ENCODE measurements at regions not wholly inside any gene's neighbourhood (a gene's known extent, or its start where the extent isn't known, plus 50 kb on each side); places are given as distances from the start of the nearest gene placed in this dataset.

GRCh38 chr9:69961843-69962242 is 81.8 kb upstream of the MAMDC2 start:
- H2BK5ac ChIP-seq (ENCODE audit: low read depth, low read length) = no peak overlapping the region
- POLR2A ChIA-PET (ENCODE audit: partially characterized antibody) = interaction anchor here (1.2 kb wide), 1 partner anchor 260 kb away, joined by 3 read pairs; no protein-coding TSS in a partner anchor
- no peak overlapping the region for H3K56ac ChIP-seq (replicated peaks; ENCODE audit: insufficient read length, low read depth, low read length)
- no peak overlapping the region for H3K27ac ChIP-seq (ENCODE audit: low read depth, low read length)
- FAIRE-seq = no peak
- no peak overlapping the region for H2AK5ac ChIP-seq (ENCODE audit: low read depth, low read length)
- no peaks in the 10 kb centered on the region for H3K27me3 ChIP-seq (replicated peaks in 1 of 4; ENCODE audit: control insufficient read depth in 3 of 4, extremely low read depth in 1 of 4, insufficient read depth in 3 of 4, low read length in 3 of 4)
- peak overlapping the region in 1 of 2 experiments; percentile 0; a peak in 1 of 4 replicates for H3K4me2 ChIP-seq (ENCODE audit: insufficient read depth in 1 of 2, low read depth in 2 of 2, low read length in 2 of 2)
- H3K9me3 ChIP-seq (ENCODE audit: insufficient read depth in 2 of 2, low read depth in 1 of 2, low read length in 1 of 2) = no peaks in the 10 kb centered on the region
- H2BK20ac ChIP-seq (ENCODE audit: low read length) = no peak overlapping the region
- DNase-seq (ENCODE audit: low read depth in 1 of 2, low spot score in 2 of 2) = no peak
- H3K9ac ChIP-seq (replicated peaks in 1 of 4; ENCODE audit: extremely low read depth in 1 of 4, low read depth in 3 of 4, low read length in 3 of 4) = no peak overlapping the region
- H4K20me1 ChIP-seq (replicated peaks in 1 of 2; ENCODE audit: control insufficient read depth in 1 of 2, insufficient read depth in 2 of 2, low read length in 2 of 2) = no peaks in the 10 kb centered on the region
- H3K4ac ChIP-seq (replicated peaks; ENCODE audit: insufficient read length, low read depth, low read length) = no peak overlapping the region
- no peak overlapping the region for H3K23ac ChIP-seq (ENCODE audit: insufficient read length)
- no peak overlapping the region for H4K8ac ChIP-seq (ENCODE audit: extremely low read depth, insufficient read depth, low read length)
- H3K79me2 ChIP-seq (ENCODE audit: control insufficient read depth in 1 of 2, insufficient read depth in 2 of 2, low read length in 2 of 2) = no peaks in the 10 kb centered on the region
- H3K4me3 ChIP-seq (ENCODE audit: extremely low read depth in 1 of 4, insufficient read depth in 2 of 4, low read depth in 3 of 4, low read length in 4 of 4) = no peak overlapping the region
- peaks cover 5 to 25% (median 19%) of the 10 kb centered on the region in 4 experiments; a peak in 5 of 7 replicates for H3K4me1 ChIP-seq (replicated peaks in 1 of 4; ENCODE audit: control insufficient read depth in 3 of 4, insufficient read depth in 4 of 4, low read length in 3 of 4)
- 94% methylated on average over 1 of the region's 1 CpG; no CpG with 5 or more reads in 1 of the 2 experiments for WGBS, 2 experiments (ENCODE audit: extremely low coverage in 1 of 2, insufficient coverage in 1 of 2, insufficient read length in 1 of 2, insufficient replicate concordance in 2 of 2, low coverage in 1 of 2, low lambda C conversion rate in 2 of 2, missing lambda C conversion rate in 1 of 2)
- H3K23me2 ChIP-seq (ENCODE audit: low read depth, low read length) = 0 out of 2 replicates have a peak, but pooled peaks cover 3% of the 10 kb centered on the region
- no peak overlapping the region for H4K5ac ChIP-seq (ENCODE audit: insufficient read length, low read depth, low read length)
- CTCF ChIA-PET (ENCODE audit: partially characterized antibody) = interaction anchor here (0.8 to 2.6 kb wide), 4 partner anchors 9 to 151 kb away, joined by 4 to 22 read pairs (median 5); no protein-coding TSS in a partner anchor
- no peaks in the 10 kb centered on the region for H3K79me1 ChIP-seq (ENCODE audit: low read depth, low read length)
- H3K14ac ChIP-seq (ENCODE audit: insufficient read length) = no peak overlapping the region
- no peak overlapping the region for H2BK15ac ChIP-seq (ENCODE audit: low read length)
- H2AFZ ChIP-seq (ENCODE audit: low read length) = peak overlapping the region; percentile 84; the same call in 1 of the 2 replicates
- H3K18ac ChIP-seq (ENCODE audit: extremely low read depth, low read length) = no peak overlapping the region
- no peak overlapping the region for H2BK12ac ChIP-seq (ENCODE audit: low read depth, low read length)
- H3K36me3 ChIP-seq (ENCODE audit: control insufficient read depth in 2 of 4, insufficient read depth in 4 of 4, low read length in 3 of 4) = no peaks in the 10 kb centered on the region
- no peak overlapping the region for H2BK120ac ChIP-seq (replicated peaks; ENCODE audit: low read depth, low read length)
- H4K91ac ChIP-seq (replicated peaks; ENCODE audit: insufficient read length, low read length) = no peak overlapping the region
- TF ChIP-seq TEAD4 (IDR thresholded peaks at IDR 0.05; ENCODE audit: low read depth, low read length) (no peak), PHF8 (conservative IDR thresholded peaks at IDR 0.05; ENCODE audit: low read depth, low read length) (no peak), BACH1 (IDR thresholded peaks at IDR 0.05; ENCODE audit: low read length) (no peak)

Measured in H1 (cell line).